Hepatocyte (in vitro differentiated cells): ENCODE measurements at regions not wholly inside any gene's neighbourhood (a gene's known extent, or its start where the extent isn't known, plus 50 kb on each side); places are given as distances from the start of the nearest gene placed in this dataset.

Source experiments
- CTCF ChIP-seq: fragments of 200-600 bp; sonication (generic); IDR thresholded peaks from 2 replicates; pipeline ENCODE4 v1.5.1; 2016; ENCODE audit warnings: antibody characterized with exemption, mild to moderate bottlenecking; ENCODE audit not compliant: poor library complexity
- EZH2 ChIP-seq: fragments of 200-600 bp; sonication (generic); IDR thresholded peaks from 2 replicates; pipeline ENCODE4 v1.6.1; 2016; ENCODE audit warnings: antibody characterized with exemption, mild to moderate bottlenecking, borderline replicate concordance

DNA sequence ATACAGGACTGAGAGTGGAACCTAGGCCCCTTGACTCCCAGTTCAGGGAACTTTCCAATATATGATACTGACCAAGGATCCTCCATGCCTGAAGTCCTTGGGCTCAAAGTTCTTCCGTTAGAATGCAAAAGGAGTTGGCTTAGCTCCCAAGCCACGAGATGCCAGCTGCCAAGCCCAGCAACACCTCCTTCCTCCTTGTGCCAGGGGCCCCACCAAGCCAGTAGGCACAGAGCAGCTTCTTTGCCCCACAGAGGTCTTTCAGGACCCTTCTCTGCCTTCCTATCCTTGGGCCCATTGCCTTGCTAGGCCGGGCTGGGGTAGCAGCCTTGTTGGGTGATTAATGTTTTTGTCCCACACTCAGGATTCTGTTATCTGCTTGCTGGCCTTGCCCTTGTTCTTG is 105.6 kb downstream of the EFNB1 start:
- TF ChIP-seq CTCF, result no peak
- no peak for TF ChIP-seq EZH2
